Peyer's patch (tissue), 4 donors: ENCODE measurements at regions not wholly inside any gene's neighbourhood (a gene's known extent, or its start where the extent isn't known, plus 50 kb on each side); places are given as distances from the start of the nearest gene placed in this dataset.
"Not testable (repeated sequence)": the region's sequence is repeated elsewhere in the genome, so short reads cannot be mapped to it uniquely, and the experiment has no call there.

Experiments used
- DNase-seq, 3 donors: peaks; one replicate each; pipeline ENCODE4 v3.0.0-alpha.2; 2017 to 2019
- H3K27ac ChIP-seq, 4 donors: fragments of 200-600 bp; sonication (generic); one replicate each; pipeline ENCODE4 v1.5.1; 2016 to 2019
- H3K27me3 ChIP-seq, 2 donors: fragments of 200-600 bp; sonication (generic); one replicate each; pipeline ENCODE4 v1.5.1; 2019
- H3K36me3 ChIP-seq, 3 donors: fragments of 200-600 bp; sonication (generic); one replicate each; pipeline ENCODE4 v1.5.1; 2016 to 2019
- H3K4me1 ChIP-seq, 4 donors: fragments of 200-600 bp; sonication (generic); one replicate each; pipeline ENCODE4 v1.5.1; 2016 to 2019
- H3K4me3 ChIP-seq, 4 donors: fragments of 200-600 bp; sonication (generic); 1 replicate in 3 of 4; 2 replicates in 1 of 4; pipeline ENCODE4 v1.5.1; 2016 to 2019; ENCODE audit warnings: mild to moderate bottlenecking in 1 of 4
- H3K9me3 ChIP-seq, 4 donors: fragments of 200-600 bp; sonication (generic); one replicate each; pipeline ENCODE4 v1.5.1; 2016 to 2019; ENCODE audit warnings: mild to moderate bottlenecking in 1 of 4
- POLR2A ChIP-seq, 2 donors: fragments of 450-650 bp; IDR thresholded peaks; one replicate each; pipeline ENCODE4 v1.5.1; 2017; ENCODE audit warnings: antibody characterized with exemption in 2 of 2, mild to moderate bottlenecking in 2 of 2, moderate library complexity in 2 of 2
- TF ChIP-seq, protein P1 (sequence below), 6 experiments: fragments of 450-650 bp in 4 of 6; fragments of 200-600 bp in 2 of 6; sonication (generic) in 1 of 6; IDR thresholded peaks; one replicate each; pipeline ENCODE4 v1.5.1; 2017 to 2019; ENCODE audit warnings: antibody characterized with exemption in 6 of 6, mild to moderate bottlenecking in 3 of 6, moderate library complexity in 1 of 6

DNA sequence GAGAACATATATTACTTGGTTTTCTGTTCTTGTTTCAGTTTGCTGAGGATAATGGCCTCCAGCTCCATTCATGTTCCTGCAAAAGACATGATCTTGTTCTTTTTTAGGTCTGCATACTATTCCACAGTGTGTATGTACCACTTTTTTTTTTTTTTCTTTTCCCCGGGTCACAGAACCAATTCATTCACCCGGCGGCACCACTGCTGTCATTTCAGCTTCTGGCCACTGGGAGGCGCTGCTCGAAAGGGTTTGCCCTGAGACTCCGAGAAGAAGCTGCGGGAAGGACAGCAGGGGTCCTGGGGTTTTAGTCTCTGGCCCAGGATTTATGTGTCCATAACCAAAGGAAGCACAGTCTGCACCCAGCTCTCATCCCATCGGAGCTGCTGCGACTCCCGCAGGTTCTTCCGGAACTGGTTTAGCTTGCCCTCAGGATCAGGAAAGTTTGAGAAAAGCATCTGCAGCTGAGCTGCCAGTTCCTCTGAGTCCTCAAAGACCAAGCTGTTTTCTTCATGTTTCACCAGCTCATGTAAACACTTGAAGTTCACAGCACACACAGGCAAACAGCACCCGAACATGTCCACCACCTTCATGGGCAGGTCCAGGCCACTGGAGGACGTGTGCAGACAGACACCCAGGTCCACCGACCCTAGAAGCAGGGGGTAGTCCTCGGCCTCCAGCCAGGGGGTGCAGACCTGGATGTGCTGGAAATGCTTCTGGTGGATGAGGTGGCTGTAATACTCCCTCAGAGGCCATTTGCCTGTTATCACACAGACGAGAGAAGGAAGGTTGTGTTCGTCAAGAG is 76.3 kb upstream of the KCNAB1 start:
- H3K36me3 ChIP-seq, H3K27me3 ChIP-seq, H3K4me1 ChIP-seq, H3K4me3 ChIP-seq, H3K9me3 ChIP-seq, H3K27ac ChIP-seq: not testable (repeated sequence)
- peak in 2 of 3 donors; percentile 18 to 69 for DNase-seq
- TF ChIP-seq, protein P1, sequence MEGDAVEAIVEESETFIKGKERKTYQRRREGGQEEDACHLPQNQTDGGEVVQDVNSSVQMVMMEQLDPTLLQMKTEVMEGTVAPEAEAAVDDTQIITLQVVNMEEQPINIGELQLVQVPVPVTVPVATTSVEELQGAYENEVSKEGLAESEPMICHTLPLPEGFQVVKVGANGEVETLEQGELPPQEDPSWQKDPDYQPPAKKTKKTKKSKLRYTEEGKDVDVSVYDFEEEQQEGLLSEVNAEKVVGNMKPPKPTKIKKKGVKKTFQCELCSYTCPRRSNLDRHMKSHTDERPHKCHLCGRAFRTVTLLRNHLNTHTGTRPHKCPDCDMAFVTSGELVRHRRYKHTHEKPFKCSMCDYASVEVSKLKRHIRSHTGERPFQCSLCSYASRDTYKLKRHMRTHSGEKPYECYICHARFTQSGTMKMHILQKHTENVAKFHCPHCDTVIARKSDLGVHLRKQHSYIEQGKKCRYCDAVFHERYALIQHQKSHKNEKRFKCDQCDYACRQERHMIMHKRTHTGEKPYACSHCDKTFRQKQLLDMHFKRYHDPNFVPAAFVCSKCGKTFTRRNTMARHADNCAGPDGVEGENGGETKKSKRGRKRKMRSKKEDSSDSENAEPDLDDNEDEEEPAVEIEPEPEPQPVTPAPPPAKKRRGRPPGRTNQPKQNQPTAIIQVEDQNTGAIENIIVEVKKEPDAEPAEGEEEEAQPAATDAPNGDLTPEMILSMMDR (IDR thresholded peaks at IDR 0.05), result peak in 5 of 6 experiments; percentile 28 to 64 (median 36)

DNA sequence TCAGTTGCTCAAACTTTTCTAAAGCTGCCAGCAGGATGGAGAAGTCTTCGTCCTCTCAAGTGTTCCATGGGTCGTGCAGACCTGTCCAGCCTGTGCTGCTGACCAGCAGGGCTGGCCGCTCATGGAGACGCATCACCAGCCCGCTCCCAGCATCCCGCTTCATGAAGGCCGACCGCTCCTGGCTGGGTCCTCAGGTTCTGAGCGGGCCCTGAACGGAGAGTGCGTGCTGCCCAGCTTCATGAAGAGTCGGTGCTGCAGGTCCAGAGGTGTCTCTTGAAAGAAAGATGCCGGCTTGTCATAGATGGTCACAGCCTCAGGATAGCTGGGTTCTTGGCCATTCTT is 75.8 kb upstream of the KCNAB1 start:
- TF ChIP-seq POLR2A (IDR thresholded peaks at IDR 0.05), result no peak
- TF ChIP-seq, protein P1 (IDR thresholded peaks at IDR 0.05), result no peak
- Histone ChIP-seq H3K27me3 (no peaks in the 10 kb centered on the region), H3K9me3 (no peaks in the 10 kb centered on the region), H3K36me3 (no peaks in the 10 kb centered on the region), H3K4me1 (no peaks in the 10 kb centered on the region), H3K27ac (no peak overlapping the region), H3K4me3 (no peak overlapping the region)
- no peak for DNase-seq

DNA sequence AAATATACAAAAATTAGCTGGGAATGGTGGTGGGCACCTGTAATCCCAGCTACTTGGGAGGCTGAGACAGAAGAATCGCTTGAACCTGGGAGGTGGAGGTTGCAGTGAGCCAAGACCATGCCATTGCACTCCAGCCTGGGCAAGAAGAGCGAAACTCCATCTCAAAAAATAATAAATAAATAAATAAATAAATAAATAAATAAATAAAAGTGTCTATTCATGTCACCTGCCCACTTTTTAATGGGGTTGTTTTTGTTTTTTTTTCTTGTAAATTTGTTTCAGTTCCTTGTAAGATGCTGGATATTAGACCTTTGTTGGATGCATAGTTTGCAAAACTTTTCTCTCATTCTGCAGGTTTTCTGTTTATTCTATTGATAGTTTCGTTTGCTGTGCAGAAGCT is 71.9 kb upstream of the KCNAB1 start:
- DNase-seq, H3K27ac ChIP-seq, H3K4me1 ChIP-seq, H3K36me3 ChIP-seq, H3K4me3 ChIP-seq, H3K27me3 ChIP-seq, H3K9me3 ChIP-seq: not testable (repeated sequence)

DNA sequence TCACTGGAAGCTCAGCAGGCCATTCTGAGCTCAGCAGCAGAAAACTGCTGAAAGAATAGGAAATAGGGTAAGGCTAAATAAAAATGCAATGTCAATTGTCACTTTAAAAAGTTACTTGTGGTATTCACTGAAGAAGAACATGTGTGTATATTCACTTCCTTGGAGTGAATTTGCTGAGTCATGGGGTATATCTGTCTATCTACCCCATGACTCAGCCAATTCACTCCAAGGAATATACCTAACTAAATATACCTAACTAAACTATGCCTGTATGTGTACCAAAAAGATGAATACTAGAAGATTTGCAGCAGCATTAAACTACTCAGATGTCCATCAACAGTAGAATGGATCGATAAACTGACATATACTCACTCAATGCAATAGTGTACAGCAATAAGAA is 69.5 kb upstream of the KCNAB1 start:
- no peak overlapping the region for H3K4me3 ChIP-seq
- no peak for DNase-seq
- H3K4me1 ChIP-seq, result no peaks in the 10 kb centered on the region
- no peaks in the 10 kb centered on the region for H3K9me3 ChIP-seq
- H3K27ac ChIP-seq, result no peak overlapping the region
- TF ChIP-seq POLR2A (IDR thresholded peaks at IDR 0.05), result no peak
- TF ChIP-seq, protein P1 (IDR thresholded peaks at IDR 0.05), result no peak
- no peaks in the 10 kb centered on the region for H3K27me3 ChIP-seq
- no peaks in the 10 kb centered on the region for H3K36me3 ChIP-seq

DNA sequence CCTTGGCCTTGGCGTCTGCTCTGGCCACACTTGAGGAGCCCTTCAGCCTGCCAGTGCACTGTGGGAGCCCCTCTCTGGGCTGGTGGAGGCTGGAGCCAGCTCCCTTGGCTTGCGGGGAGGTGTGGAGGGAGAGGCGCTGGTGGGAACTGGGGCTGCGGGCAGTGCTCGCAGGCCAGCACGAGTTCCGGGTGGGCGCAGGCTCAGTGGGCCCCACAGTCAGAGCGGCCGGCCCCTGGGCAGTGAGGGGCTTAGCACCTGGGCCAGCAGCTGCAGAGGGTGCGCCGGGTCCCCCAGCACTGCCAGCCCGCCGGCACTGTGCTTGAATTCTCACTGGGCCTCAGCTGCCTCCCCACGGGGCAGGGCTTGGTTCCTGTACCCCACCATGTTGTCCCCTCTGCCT is 68.7 kb upstream of the KCNAB1 start:
- TF ChIP-seq POLR2A (IDR thresholded peaks at IDR 0.05), result no peak
- TF ChIP-seq, protein P1 (IDR thresholded peaks at IDR 0.05), result no peak
- H3K27ac ChIP-seq, result no peak overlapping the region
- H3K36me3 ChIP-seq, result no peaks in the 10 kb centered on the region
- no peak overlapping the region for H3K4me3 ChIP-seq
- no peaks in the 10 kb centered on the region for H3K4me1 ChIP-seq
- H3K27me3 ChIP-seq, result no peaks in the 10 kb centered on the region
- no peaks in the 10 kb centered on the region for H3K9me3 ChIP-seq
- DNase-seq, result no peak

DNA sequence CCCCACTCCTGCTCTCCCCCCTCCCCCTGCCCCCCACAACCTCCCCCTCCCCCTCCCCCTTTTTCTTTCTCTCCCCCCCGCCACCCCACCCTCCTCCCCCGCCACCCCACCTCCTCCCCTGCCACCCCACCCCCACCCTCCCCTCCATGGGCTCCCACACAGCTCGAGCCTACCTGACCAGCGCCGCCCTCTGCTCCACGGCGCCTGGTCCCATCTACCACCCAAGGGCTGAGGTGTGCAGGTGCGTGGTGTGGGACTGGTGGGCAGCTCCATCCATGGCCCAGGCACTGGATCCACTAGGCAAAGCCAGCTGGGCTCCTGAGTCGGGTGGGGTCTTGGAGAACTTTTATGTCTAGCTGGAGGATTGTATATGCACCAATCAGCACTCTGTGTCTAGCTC is 68.3 kb upstream of the KCNAB1 start:
- no peak for DNase-seq
- Histone ChIP-seq H3K9me3 (no peaks in the 10 kb centered on the region), H3K27me3 (no peaks in the 10 kb centered on the region), H3K4me1 (no peaks in the 10 kb centered on the region), H3K36me3 (no peaks in the 10 kb centered on the region), H3K4me3 (no peak overlapping the region), H3K27ac (no peak overlapping the region)
- TF ChIP-seq, protein P1 (IDR thresholded peaks at IDR 0.05), result no peak
- no peak for TF ChIP-seq POLR2A (IDR thresholded peaks at IDR 0.05)
